HL-60 (cell line): ENCODE measurements at regions not wholly inside any gene's neighbourhood (a gene's known extent, or its start where the extent isn't known, plus 50 kb on each side); places are given as distances from the start of the nearest gene placed in this dataset.

ENCODE experiments used
- POLR2AphosphoS5 ChIP-seq: IDR thresholded peaks from 2 replicates; pipeline ENCODE4 v1.6.1; 2012; ENCODE audit warnings: low read depth
- TF ChIP-seq, protein P1 (sequence below): IDR thresholded peaks from one replicate; pipeline ENCODE4 v1.5.1; 2011; ENCODE audit warnings: low read length, control low read depth, inconsistent platforms; ENCODE audit not compliant: insufficient read depth

DNA sequence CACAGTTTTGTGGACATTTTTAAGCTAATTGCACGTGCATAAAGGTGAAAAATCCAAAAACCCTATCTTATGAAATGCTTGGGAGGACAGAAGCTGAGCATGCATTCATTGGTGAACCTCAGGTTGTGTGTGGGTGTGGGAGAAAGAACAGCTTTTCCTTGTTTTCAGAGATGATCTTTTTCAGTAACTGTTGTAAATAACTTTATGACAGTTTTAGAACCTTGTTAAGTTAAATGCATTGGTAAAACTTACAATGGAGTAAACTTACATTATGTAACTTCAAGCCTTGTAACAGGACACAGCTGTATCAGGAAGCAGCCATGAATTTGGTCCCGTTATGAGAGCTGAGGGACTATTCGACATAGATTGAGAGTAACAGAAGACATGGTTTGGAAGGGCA is 587.4 kb downstream of the GALC start:
- TF ChIP-seq, protein P1, sequence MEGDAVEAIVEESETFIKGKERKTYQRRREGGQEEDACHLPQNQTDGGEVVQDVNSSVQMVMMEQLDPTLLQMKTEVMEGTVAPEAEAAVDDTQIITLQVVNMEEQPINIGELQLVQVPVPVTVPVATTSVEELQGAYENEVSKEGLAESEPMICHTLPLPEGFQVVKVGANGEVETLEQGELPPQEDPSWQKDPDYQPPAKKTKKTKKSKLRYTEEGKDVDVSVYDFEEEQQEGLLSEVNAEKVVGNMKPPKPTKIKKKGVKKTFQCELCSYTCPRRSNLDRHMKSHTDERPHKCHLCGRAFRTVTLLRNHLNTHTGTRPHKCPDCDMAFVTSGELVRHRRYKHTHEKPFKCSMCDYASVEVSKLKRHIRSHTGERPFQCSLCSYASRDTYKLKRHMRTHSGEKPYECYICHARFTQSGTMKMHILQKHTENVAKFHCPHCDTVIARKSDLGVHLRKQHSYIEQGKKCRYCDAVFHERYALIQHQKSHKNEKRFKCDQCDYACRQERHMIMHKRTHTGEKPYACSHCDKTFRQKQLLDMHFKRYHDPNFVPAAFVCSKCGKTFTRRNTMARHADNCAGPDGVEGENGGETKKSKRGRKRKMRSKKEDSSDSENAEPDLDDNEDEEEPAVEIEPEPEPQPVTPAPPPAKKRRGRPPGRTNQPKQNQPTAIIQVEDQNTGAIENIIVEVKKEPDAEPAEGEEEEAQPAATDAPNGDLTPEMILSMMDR = no peak
- no peak for TF ChIP-seq POLR2AphosphoS5
